Transverse colon (tissue), 4 donors: ENCODE measurements at regions not wholly inside any gene's neighbourhood (a gene's known extent, or its start where the extent isn't known, plus 50 kb on each side); places are given as distances from the start of the nearest gene placed in this dataset.

ENCODE experiments used
- POLR2AphosphoS5 ChIP-seq, 3 donors: sonication (generic); formaldehyde crosslinking; IDR thresholded peaks; one replicate each; pipeline ENCODE4 v1.6.1; 2016; ENCODE audit warnings: antibody characterized with exemption in 3 of 3
- TF ChIP-seq, protein P1 (sequence below), 5 experiments: fragments of 200-600 bp in 3 of 5; fragments of 450-650 bp in 2 of 5; sonication (generic) in 3 of 5; IDR thresholded peaks; 1 replicate in 2 of 5; 2 replicates in 3 of 5; pipeline ENCODE4 v1.5.1; 2016 to 2017; ENCODE audit warnings: antibody characterized with exemption in 5 of 5, inconsistent platforms in 3 of 5, mild to moderate bottlenecking in 2 of 5, moderate library complexity in 1 of 5

DNA sequence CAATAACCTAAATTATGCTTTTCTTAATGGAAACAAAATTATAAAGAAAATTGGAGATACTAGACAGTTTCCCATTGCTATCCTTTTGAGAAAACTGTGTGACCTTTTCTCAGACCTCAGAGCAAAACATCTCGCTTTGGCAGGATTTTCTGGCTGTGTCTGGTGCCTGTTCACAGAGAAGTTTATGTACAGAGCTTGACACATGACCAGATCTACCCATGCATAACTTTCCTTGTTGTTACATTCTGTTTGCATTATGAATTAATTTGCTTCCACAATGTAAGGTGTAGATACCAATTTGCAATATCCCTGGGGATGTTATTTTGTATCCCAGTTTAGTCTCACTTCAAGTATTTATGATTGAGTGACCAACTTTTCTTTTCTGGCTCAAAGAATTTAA is 565.0 kb downstream of the XPNPEP1 start:
- TF ChIP-seq, protein P1, sequence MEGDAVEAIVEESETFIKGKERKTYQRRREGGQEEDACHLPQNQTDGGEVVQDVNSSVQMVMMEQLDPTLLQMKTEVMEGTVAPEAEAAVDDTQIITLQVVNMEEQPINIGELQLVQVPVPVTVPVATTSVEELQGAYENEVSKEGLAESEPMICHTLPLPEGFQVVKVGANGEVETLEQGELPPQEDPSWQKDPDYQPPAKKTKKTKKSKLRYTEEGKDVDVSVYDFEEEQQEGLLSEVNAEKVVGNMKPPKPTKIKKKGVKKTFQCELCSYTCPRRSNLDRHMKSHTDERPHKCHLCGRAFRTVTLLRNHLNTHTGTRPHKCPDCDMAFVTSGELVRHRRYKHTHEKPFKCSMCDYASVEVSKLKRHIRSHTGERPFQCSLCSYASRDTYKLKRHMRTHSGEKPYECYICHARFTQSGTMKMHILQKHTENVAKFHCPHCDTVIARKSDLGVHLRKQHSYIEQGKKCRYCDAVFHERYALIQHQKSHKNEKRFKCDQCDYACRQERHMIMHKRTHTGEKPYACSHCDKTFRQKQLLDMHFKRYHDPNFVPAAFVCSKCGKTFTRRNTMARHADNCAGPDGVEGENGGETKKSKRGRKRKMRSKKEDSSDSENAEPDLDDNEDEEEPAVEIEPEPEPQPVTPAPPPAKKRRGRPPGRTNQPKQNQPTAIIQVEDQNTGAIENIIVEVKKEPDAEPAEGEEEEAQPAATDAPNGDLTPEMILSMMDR (IDR thresholded peaks at IDR 0.05), result no peak
- TF ChIP-seq POLR2AphosphoS5 (IDR thresholded peaks at IDR 0.05), result no peak
